LNCaP clone FGC (cell line): ENCODE measurements at regions not wholly inside any gene's neighbourhood (a gene's known extent, or its start where the extent isn't known, plus 50 kb on each side); places are given as distances from the start of the nearest gene placed in this dataset.

Source experiments
- DNase-seq: peaks from one replicate; pipeline ENCODE4 v3.0.0-alpha.2; 2011; ENCODE audit warnings: low read depth
- H3K4me3 ChIP-seq: 2 replicates; pipeline ENCODE4 v1.5.1; 2011; ENCODE audit warnings: mild to moderate bottlenecking, low read depth, low read length, control low read depth
- TF ChIP-seq, protein P1 (sequence below): IDR thresholded peaks from 2 replicates; pipeline ENCODE4 v1.5.1; 2012; ENCODE audit warnings: mild to moderate bottlenecking; ENCODE audit not compliant: control insufficient read depth, insufficient read depth; ENCODE audit errors: extremely low read depth

- no peak for DNase-seq
- H3K4me3 ChIP-seq: no peak overlapping the region
- TF ChIP-seq, protein P1, sequence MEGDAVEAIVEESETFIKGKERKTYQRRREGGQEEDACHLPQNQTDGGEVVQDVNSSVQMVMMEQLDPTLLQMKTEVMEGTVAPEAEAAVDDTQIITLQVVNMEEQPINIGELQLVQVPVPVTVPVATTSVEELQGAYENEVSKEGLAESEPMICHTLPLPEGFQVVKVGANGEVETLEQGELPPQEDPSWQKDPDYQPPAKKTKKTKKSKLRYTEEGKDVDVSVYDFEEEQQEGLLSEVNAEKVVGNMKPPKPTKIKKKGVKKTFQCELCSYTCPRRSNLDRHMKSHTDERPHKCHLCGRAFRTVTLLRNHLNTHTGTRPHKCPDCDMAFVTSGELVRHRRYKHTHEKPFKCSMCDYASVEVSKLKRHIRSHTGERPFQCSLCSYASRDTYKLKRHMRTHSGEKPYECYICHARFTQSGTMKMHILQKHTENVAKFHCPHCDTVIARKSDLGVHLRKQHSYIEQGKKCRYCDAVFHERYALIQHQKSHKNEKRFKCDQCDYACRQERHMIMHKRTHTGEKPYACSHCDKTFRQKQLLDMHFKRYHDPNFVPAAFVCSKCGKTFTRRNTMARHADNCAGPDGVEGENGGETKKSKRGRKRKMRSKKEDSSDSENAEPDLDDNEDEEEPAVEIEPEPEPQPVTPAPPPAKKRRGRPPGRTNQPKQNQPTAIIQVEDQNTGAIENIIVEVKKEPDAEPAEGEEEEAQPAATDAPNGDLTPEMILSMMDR: no peak
Observed at GRCh38 chr15:93811305-93811704, 420.1 kb upstream of the MCTP2 start.

DNA sequence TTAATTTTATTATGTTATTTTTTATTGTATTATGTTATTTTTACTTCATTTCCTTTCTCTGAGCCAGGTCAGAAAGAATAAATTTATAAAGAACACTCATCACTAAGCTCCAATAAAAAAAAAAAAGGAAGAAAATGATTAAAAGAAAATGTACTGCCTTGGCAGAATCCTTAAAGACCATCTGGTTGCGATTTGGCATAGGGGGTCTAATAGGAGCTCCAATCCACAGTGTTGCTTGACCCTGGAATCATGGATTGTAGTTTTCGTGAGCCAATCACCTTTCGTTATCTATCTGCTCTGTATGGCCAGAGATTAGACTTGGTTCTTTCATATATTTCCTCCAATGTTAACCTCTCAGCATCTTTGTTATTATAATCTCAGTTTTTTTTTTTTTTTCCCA, 421.8 kb upstream of the MCTP2 start:
- TF ChIP-seq, protein P1: no peak
- H3K4me3 ChIP-seq: no peak overlapping the region
- DNase-seq: no peak

GRCh38 chr15:93803421-93804152, 427.8 kb upstream of the MCTP2 start:
- no peak overlapping the region for H3K4me3 ChIP-seq
- no peak for DNase-seq
- TF ChIP-seq, protein P1: no peak

- H3K4me3 ChIP-seq: no peak overlapping the region
- TF ChIP-seq, protein P1: no peak
- no peak for DNase-seq
Observed at GRCh38 chr15:93801206-93801605, 430.2 kb upstream of the MCTP2 start.

GRCh38 chr15:93800805-93801204, 430.6 kb upstream of the MCTP2 start:
- no peak for DNase-seq
- TF ChIP-seq, protein P1: no peak
- no peak overlapping the region for H3K4me3 ChIP-seq

GRCh38 chr15:93789441-93789840, 441.9 kb upstream of the MCTP2 start:
- TF ChIP-seq, protein P1: no peak
- H3K4me3 ChIP-seq: no peak overlapping the region
- DNase-seq: no peak

DNA sequence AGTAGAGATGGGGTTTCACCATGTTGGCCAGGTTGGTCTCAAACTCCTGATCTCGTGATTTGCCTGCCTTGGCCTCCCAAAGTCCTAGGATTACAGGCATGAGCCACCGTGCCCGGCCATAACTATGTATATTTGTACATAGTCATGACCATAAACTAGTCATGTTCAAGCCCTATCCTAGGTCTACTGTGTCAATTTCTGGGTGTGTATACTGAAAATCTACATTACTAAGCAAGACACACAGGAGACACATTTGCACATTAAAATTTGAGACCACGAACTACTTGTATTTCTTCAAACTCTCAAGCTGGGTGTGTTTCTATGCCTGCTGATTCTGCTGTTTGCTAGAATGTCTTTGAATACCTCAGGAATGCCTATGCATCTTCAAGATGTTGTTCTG, 451.3 kb upstream of the MCTP2 start:
- no peak overlapping the region for H3K4me3 ChIP-seq
- no peak for DNase-seq
- TF ChIP-seq, protein P1: no peak
